ENCODE measurements at regions not wholly inside any gene's neighbourhood (a gene's known extent, or its start where the extent isn't known, plus 50 kb on each side); places are given as distances from the start of the nearest gene placed in this dataset.

GRCh38 chr13:78033509-78033908, 114.9 kb upstream of the EDNRB start:
- POLR2A ChIA-PET: no interaction called here
- CTCF ChIA-PET: no interaction called here

GRCh38 chr13:78032132-78032531, 113.5 kb upstream of the EDNRB start:
- ATAC-seq (no peak), DNase-seq (no peak)
- ChIA-PET CTCF (no interaction called here), POLR2A (no interaction called here)
- H3K4me3 Mint-ChIP-seq: no peak overlapping the region
- Histone ChIP-seq H3K9me3 (ENCODE audit: control insufficient read depth in 2 of 3, low read length in 3 of 3) (no peaks in the 10 kb centered on the region), H3K4me3 (ENCODE audit: low read length) (no peak overlapping the region), H3K27ac (ENCODE audit: low read depth, low read length) (no peak overlapping the region), H3K27me3 (ENCODE audit: control insufficient read depth in 2 of 2, insufficient read depth in 2 of 2, low read length in 2 of 2) (no peaks in the 10 kb centered on the region), H3K36me3 (ENCODE audit: control insufficient read depth in 2 of 3, insufficient read depth in 3 of 3, low read length in 3 of 3) (no peaks in the 10 kb centered on the region), H3K4me1 (ENCODE audit: control insufficient read depth in 2 of 2, insufficient read depth in 2 of 2, low read length in 2 of 2) (no peaks in the 10 kb centered on the region)
- no peaks in the 10 kb centered on the region for H3K36me3 Mint-ChIP-seq
- H3K9me3 Mint-ChIP-seq: peaks cover 0 to 3% (median 0%) of the 10 kb centered on the region in 11 donors
- intact Hi-C loops (cut with micrococcal nuclease): no loop called here
- H3K27ac Mint-ChIP-seq: no peak overlapping the region
- H3K27me3 Mint-ChIP-seq: peaks cover 0 to 17% (median 5%) of the 10 kb centered on the region in 5 donors
- H3K4me1 Mint-ChIP-seq: no peaks in the 10 kb centered on the region

More at GRCh38 chr13:78033509-78033908, 114.9 kb upstream of the EDNRB start:
- no peak overlapping the region for H3K4me3 ChIP-seq (ENCODE audit: low read length)
- H3K27me3 ChIP-seq (ENCODE audit: control insufficient read depth in 2 of 2, insufficient read depth in 2 of 2, low read length in 2 of 2): no peaks in the 10 kb centered on the region
- Mint-ChIP-seq H3K4me1 (no peaks in the 10 kb centered on the region), H3K9me3 (peaks cover 0 to 3% (median 0%) of the 10 kb centered on the region in 11 donors), H3K27ac (no peak overlapping the region), H3K36me3 (no peaks in the 10 kb centered on the region), H3K4me3 (no peak overlapping the region), H3K27me3 (peaks cover 0 to 17% (median 5%) of the 10 kb centered on the region in 5 donors)
- H3K4me1 ChIP-seq (ENCODE audit: control insufficient read depth in 2 of 2, insufficient read depth in 2 of 2, low read length in 2 of 2): no peaks in the 10 kb centered on the region
- ATAC-seq (no peak), DNase-seq (no peak)
- intact Hi-C loops (cut with micrococcal nuclease): no loop called here
- no peaks in the 10 kb centered on the region for H3K9me3 ChIP-seq (ENCODE audit: control insufficient read depth in 2 of 3, low read length in 3 of 3)
- H3K36me3 ChIP-seq (ENCODE audit: control insufficient read depth in 2 of 3, insufficient read depth in 3 of 3, low read length in 3 of 3): no peaks in the 10 kb centered on the region
- H3K27ac ChIP-seq (ENCODE audit: low read depth, low read length): no peak overlapping the region

GRCh38 chr13:78030341-78030896, 111.8 kb upstream of the EDNRB start:
- Mint-ChIP-seq H3K4me3 (no peak overlapping the region), H3K27me3 (peaks cover 0 to 13% (median 5%) of the 10 kb centered on the region in 5 donors), H3K27ac (no peak overlapping the region), H3K36me3 (no peaks in the 10 kb centered on the region), H3K4me1 (no peaks in the 10 kb centered on the region), H3K9me3 (peaks cover 0 to 3% (median 0%) of the 10 kb centered on the region in 11 donors)
- DNase-seq: no peak
- H3K27me3 ChIP-seq (ENCODE audit: control insufficient read depth in 2 of 2, insufficient read depth in 2 of 2, low read length in 2 of 2): no peaks in the 10 kb centered on the region
- no peaks in the 10 kb centered on the region for H3K4me1 ChIP-seq (ENCODE audit: control insufficient read depth in 2 of 2, insufficient read depth in 2 of 2, low read length in 2 of 2)
- ATAC-seq: no peak
- no peaks in the 10 kb centered on the region for H3K9me3 ChIP-seq (ENCODE audit: control insufficient read depth in 2 of 3, low read length in 3 of 3)
- ChIA-PET POLR2A (no interaction called here), CTCF (no interaction called here)
- H3K4me3 ChIP-seq (ENCODE audit: low read length): no peak overlapping the region
- H3K27ac ChIP-seq (ENCODE audit: low read depth, low read length): no peak overlapping the region
- intact Hi-C loops (cut with micrococcal nuclease): no loop called here
- no peaks in the 10 kb centered on the region for H3K36me3 ChIP-seq (ENCODE audit: control insufficient read depth in 2 of 3, insufficient read depth in 3 of 3, low read length in 3 of 3)

GRCh38 chr13:78029901-78030300, 111.3 kb upstream of the EDNRB start:
- Histone ChIP-seq H3K27ac (ENCODE audit: low read depth, low read length) (no peak overlapping the region), H3K9me3 (ENCODE audit: control insufficient read depth in 2 of 3, low read length in 3 of 3) (no peaks in the 10 kb centered on the region), H3K36me3 (ENCODE audit: control insufficient read depth in 2 of 3, insufficient read depth in 3 of 3, low read length in 3 of 3) (no peaks in the 10 kb centered on the region), H3K4me3 (ENCODE audit: low read length) (no peak overlapping the region), H3K27me3 (ENCODE audit: control insufficient read depth in 2 of 2, insufficient read depth in 2 of 2, low read length in 2 of 2) (no peaks in the 10 kb centered on the region), H3K4me1 (ENCODE audit: control insufficient read depth in 2 of 2, insufficient read depth in 2 of 2, low read length in 2 of 2) (no peaks in the 10 kb centered on the region)
- Mint-ChIP-seq H3K36me3 (no peaks in the 10 kb centered on the region), H3K27me3 (peaks cover 0 to 11% (median 5%) of the 10 kb centered on the region in 5 donors), H3K9me3 (peaks cover 0 to 3% (median 0%) of the 10 kb centered on the region in 11 donors), H3K4me3 (no peak overlapping the region), H3K27ac (no peak overlapping the region), H3K4me1 (no peaks in the 10 kb centered on the region)
- ChIA-PET POLR2A (no interaction called here), CTCF (no interaction called here)
- no peak for DNase-seq
- intact Hi-C loops (cut with micrococcal nuclease): no loop called here
- no peak for ATAC-seq

- Mint-ChIP-seq H3K9me3 (peaks cover 0 to 8% (median 0%) of the 10 kb centered on the region in 11 donors), H3K4me3 (no peak overlapping the region), H3K27ac (no peak overlapping the region), H3K27me3 (peaks cover 0 to 13% (median 4%) of the 10 kb centered on the region in 5 donors), H3K36me3 (peaks cover 0 to 3% (median 0%) of the 10 kb centered on the region in 5 donors), H3K4me1 (no peaks in the 10 kb centered on the region)
- Histone ChIP-seq H3K4me3 (ENCODE audit: low read length) (no peak overlapping the region), H3K9me3 (ENCODE audit: control insufficient read depth in 2 of 3, low read length in 3 of 3) (no peaks in the 10 kb centered on the region), H3K4me1 (ENCODE audit: control insufficient read depth in 2 of 2, insufficient read depth in 2 of 2, low read length in 2 of 2) (no peaks in the 10 kb centered on the region), H3K27me3 (ENCODE audit: control insufficient read depth in 2 of 2, insufficient read depth in 2 of 2, low read length in 2 of 2) (no peaks in the 10 kb centered on the region), H3K27ac (ENCODE audit: low read depth, low read length) (no peak overlapping the region), H3K36me3 (ENCODE audit: control insufficient read depth in 2 of 3, insufficient read depth in 3 of 3, low read length in 3 of 3) (no peaks in the 10 kb centered on the region)
- ChIA-PET CTCF (no interaction called here), POLR2A (no interaction called here)
- ATAC-seq: no peak
- DNase-seq: no peak
- intact Hi-C loops (cut with micrococcal nuclease): no loop called here
These were observed 110.3 kb upstream of the EDNRB start for GRCh38 chr13:78028960-78029359.

- H3K27me3 Mint-ChIP-seq: peaks cover 0 to 8% (median 0%) of the 10 kb centered on the region in 5 donors
- peaks cover 0 to 3% (median 0%) of the 10 kb centered on the region in 5 donors for H3K36me3 Mint-ChIP-seq
- Histone ChIP-seq H3K9me3 (ENCODE audit: control insufficient read depth in 2 of 3, low read length in 3 of 3) (no peaks in the 10 kb centered on the region), H3K4me3 (ENCODE audit: low read length) (no peak overlapping the region), H3K27me3 (ENCODE audit: control insufficient read depth in 2 of 2, insufficient read depth in 2 of 2, low read length in 2 of 2) (no peaks in the 10 kb centered on the region), H3K4me1 (ENCODE audit: control insufficient read depth in 2 of 2, insufficient read depth in 2 of 2, low read length in 2 of 2) (peaks cover 0 to 7% of the 10 kb centered on the region in 2 donors), H3K36me3 (ENCODE audit: control insufficient read depth in 2 of 3, insufficient read depth in 3 of 3, low read length in 3 of 3) (no peaks in the 10 kb centered on the region), H3K27ac (ENCODE audit: low read depth, low read length) (no peak overlapping the region)
- no peak overlapping the region for H3K4me3 Mint-ChIP-seq
- peaks cover 0 to 8% (median 0%) of the 10 kb centered on the region in 11 donors for H3K9me3 Mint-ChIP-seq
- POLR2A ChIA-PET: no interaction called here
- intact Hi-C loops (cut with micrococcal nuclease): loop anchor here (5.0 kb wide), 2 partner anchors 328 to 632 kb away; partner anchors contain the start of genes OBI1 (in 1 of the 2) and SLAIN1 (in 1 of the 2)
- ATAC-seq (no peak), DNase-seq (no peak)
- peaks cover 6 to 16% (median 11%) of the 10 kb centered on the region in 7 donors for H3K4me1 Mint-ChIP-seq
- no peak overlapping the region for H3K27ac Mint-ChIP-seq
- CTCF ChIA-PET: no interaction called here
These were observed 106.4 kb upstream of the EDNRB start for GRCh38 chr13:78024996-78025395.
